ENCODE measurements at regions not wholly inside any gene's neighbourhood (a gene's known extent, or its start where the extent isn't known, plus 50 kb on each side); places are given as distances from the start of the nearest gene placed in this dataset.
"Not testable (repeated sequence)": the region's sequence is repeated elsewhere in the genome, so short reads cannot be mapped to it uniquely, and the experiment has no call there.

DNA sequence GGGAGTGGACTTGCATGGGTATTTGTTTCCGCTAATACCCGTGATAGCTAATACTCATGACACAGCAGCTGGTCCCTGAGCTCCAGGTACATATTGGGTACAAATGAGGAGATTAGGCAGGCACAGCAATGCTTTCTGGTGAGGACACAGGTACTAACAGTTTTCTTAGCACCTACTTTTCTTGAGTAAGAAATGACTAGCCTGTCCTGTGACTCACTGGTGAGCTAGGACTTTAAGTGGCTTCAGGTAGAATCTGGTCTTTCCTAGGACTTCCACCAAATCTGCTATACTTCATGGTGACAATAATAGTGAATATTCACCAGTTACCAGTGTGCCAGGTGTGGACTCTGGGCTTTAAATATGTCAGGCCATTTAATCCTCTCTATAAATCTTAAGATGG lies 407.4 kb upstream of the NR3C2 start:
- Mint-ChIP-seq H3K4me1 (ENCODE audit: low read depth) (no peaks in the 10 kb centered on the region), H3K9me3 (no peaks in the 10 kb centered on the region), H3K36me3 (ENCODE audit: insufficient read depth) (no peaks in the 10 kb centered on the region), H3K4me3 (no peak overlapping the region), H3K27me3 (ENCODE audit: low read depth) (no peaks in the 10 kb centered on the region)
- ATAC-seq = no peak
- no peak for DNase-seq

DNA sequence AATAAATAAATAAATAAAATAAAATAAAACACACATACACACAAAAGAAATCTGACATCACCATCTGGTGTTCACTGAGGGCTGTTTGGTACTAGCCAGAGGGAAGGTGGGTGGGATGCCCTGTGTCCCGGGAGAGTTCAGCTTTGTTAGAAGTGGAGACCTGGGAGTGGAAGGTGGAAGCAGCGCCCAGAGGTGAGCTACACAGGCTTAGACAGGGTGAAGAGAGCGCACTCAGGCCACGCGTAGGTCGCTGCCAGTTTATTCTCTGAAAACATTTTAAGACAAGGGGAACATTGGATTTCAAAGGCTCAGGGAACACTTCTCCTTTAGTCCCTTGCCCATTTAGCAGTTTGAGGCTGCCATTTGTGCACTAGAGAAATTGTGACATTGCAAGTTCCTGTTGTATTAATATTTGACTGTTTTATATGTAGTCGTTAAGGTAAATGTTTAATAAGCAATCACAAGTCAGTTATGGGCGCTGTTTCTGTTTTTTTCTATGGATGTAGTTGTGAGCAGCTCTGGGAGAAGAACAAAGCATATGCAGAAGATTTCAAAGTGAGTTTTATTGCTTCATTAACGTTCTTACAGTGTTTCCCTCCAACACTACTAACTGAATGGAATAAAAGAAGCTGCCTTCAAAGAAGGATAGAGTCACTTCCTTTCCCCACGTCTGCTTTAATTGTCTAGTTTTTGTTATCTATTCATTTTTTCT lies 405.5 kb upstream of the NR3C2 start:
- no peak for ATAC-seq
- no peaks in the 10 kb centered on the region for H3K36me3 Mint-ChIP-seq (ENCODE audit: insufficient read depth)
- no peaks in the 10 kb centered on the region for H3K4me1 Mint-ChIP-seq (ENCODE audit: low read depth)
- no peak for DNase-seq
- H3K9me3 Mint-ChIP-seq = no peaks in the 10 kb centered on the region
- no peak overlapping the region for H3K4me3 Mint-ChIP-seq
- no peaks in the 10 kb centered on the region for H3K27me3 Mint-ChIP-seq (ENCODE audit: low read depth)

DNA sequence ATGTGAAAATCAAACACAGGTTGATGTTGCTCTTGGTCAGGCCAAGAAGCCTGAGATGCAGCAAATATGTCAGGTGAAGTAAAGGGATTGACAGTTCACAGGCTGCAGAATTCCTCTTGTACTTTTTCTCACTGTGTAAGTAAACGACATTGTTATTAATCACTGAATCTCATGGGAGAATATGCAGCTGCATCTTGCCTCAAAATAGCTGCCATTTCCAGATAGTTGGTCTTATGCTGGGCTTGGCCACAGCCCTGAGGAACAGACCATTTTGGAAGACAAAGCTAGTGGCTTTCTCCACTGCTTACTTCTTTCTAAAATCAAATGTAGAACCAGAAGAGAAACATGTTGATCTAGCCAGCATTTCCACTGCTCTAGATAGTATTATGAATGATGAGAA lies 403.4 kb upstream of the NR3C2 start:
- Mint-ChIP-seq H3K9me3 (no peaks in the 10 kb centered on the region), H3K4me3 (no peak overlapping the region), H3K27me3 (ENCODE audit: low read depth) (no peaks in the 10 kb centered on the region), H3K36me3 (ENCODE audit: insufficient read depth) (no peaks in the 10 kb centered on the region), H3K4me1 (ENCODE audit: low read depth) (no peaks in the 10 kb centered on the region)
- DNase-seq (no peak), ATAC-seq (no peak)

DNA sequence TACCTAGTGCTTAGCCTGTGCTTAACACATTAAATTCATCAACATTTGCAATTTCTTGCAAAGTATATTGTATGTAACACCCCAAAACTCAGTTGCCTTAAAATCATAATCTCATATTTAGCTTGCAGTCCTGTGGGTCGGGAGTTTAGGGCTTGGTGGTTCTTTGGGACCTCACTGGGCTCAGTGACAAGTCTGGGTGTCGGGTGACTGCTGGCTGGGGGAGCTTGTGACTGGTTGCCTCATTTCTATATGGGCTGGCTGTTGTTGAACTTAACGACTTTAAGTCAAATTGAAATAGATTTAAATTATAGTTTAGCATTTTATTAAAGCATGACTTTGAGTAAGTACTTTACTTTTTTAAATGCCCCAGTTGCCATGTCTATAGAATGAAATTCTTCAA lies 401.4 kb upstream of the NR3C2 start:
- Mint-ChIP-seq H3K27me3 (ENCODE audit: low read depth) (no peaks in the 10 kb centered on the region), H3K9me3 (no peaks in the 10 kb centered on the region), H3K4me3 (no peak overlapping the region), H3K36me3 (ENCODE audit: insufficient read depth) (no peaks in the 10 kb centered on the region), H3K4me1 (ENCODE audit: low read depth) (no peaks in the 10 kb centered on the region)
- ATAC-seq = no peak
- DNase-seq = no peak

DNA sequence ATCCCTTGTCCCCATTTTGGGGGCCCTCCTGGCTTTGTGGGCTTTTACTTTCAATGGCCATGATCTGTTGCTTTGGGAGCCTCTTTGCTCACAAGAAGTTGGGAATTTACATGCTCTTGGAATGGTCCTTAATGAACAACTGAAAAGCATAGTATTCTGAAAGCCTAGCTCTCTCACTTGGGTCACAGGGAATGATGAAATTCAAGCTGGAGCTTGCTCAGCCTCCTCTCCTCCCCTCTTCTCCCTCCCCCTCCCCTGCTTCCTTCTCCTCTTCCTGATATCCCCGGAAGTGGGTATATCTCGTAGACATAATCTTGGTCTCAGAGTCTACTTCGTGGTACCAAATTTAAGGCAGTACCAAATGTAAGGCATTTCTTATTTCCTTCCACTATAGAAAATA lies 400.6 kb upstream of the NR3C2 start:
- H3K4me3 Mint-ChIP-seq = no peak overlapping the region
- H3K4me1 Mint-ChIP-seq (ENCODE audit: low read depth) = no peaks in the 10 kb centered on the region
- no peaks in the 10 kb centered on the region for H3K9me3 Mint-ChIP-seq
- no peaks in the 10 kb centered on the region for H3K36me3 Mint-ChIP-seq (ENCODE audit: insufficient read depth)
- DNase-seq (no peak), ATAC-seq (no peak)
- no peaks in the 10 kb centered on the region for H3K27me3 Mint-ChIP-seq (ENCODE audit: low read depth)

DNA sequence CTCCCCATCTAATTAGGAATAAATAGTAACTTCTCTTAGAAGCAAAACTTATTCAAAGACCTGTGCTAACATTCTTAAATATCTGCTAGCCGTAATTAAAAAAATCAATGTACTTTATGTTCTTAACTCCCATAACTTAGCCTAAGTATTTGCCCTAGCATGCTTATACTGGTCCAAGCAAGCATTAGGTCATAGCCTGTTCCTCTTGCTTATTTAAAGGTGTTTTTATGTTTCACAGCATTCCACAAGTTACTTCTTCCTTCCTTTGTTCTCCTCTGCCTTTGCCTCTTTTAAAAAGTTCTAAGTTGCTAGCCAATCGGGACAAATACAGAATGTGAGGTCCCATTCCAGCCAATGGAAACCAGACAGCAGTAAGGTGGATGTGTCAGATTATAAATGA lies 395.4 kb upstream of the NR3C2 start:
- H3K4me1 Mint-ChIP-seq (ENCODE audit: low read depth); H3K4me3 Mint-ChIP-seq: not testable (repeated sequence)

DNA sequence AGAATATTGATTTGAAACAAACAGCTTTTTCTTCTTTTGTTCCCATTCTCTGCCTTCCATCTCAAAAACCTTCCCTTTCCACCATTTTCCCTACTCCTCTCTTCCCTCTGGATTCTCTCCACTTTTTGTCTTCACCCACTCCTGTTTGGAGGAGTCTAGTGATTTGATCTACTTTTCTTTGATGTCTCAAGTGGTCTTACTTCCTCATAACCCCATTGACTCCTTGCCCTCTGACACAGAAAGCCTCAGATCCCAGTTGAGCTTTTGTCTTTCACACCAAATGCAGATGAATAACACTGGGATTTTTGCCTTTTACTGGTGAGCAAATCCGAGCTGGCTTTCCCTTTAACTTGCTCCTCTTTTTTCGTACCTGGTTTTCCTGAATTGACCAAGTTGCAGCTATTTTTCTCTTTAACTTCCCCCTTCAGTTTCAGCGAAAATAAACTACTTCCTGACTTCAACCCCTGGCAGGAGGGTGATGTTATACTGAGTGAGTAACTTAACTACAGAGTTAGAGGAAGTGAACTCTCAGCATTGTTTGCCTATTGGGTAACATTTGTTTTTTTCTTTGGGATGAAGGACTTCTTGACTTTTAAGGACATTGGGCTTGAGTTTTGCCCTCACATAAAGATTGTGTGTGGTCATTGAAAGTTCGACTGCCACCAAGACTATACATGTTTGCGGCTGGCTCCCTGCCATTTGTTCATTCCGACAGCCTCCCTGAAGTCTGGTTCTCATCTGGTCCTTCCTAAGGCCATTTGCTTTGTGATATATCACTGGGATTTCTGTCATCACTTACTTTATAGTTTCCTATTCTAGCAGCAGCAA lies 392.8 kb upstream of the NR3C2 start:
- Mint-ChIP-seq H3K27me3 (ENCODE audit: low read depth) (no peaks in the 10 kb centered on the region), H3K4me1 (ENCODE audit: low read depth) (no peaks in the 10 kb centered on the region), H3K36me3 (ENCODE audit: insufficient read depth) (no peaks in the 10 kb centered on the region), H3K4me3 (no peak overlapping the region), H3K9me3 (peaks cover 2% of the 10 kb centered on the region)
- DNase-seq = no peak
- no peak for ATAC-seq

More for the DNA sequence above, 395.4 kb upstream of the NR3C2 start:
- not testable (repeated sequence) for H3K9me3 Mint-ChIP-seq; DNase-seq; H3K27me3 Mint-ChIP-seq (ENCODE audit: low read depth); H3K36me3 Mint-ChIP-seq (ENCODE audit: insufficient read depth); ATAC-seq

DNA sequence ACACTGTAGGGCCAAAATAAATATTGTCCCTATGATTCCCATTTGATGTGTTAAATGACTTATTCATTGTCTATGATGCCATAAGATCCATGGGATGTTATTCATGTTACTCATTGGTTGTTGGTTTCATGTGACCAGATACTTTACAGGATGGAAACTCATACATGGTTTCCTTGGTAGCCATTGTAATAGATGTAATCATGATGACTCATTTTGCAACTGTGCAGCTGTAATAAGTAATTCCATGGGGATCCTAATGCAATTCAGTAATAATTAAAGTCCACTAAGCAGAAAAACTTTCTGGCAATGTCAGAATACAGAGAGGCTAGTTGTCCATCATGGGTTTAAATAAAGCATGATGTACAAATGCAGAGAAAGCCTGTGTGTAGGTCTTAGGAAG lies 389.7 kb upstream of the NR3C2 start:
- Mint-ChIP-seq H3K4me1 (ENCODE audit: low read depth) (no peaks in the 10 kb centered on the region), H3K9me3 (peaks cover 4% of the 10 kb centered on the region), H3K36me3 (ENCODE audit: insufficient read depth) (no peaks in the 10 kb centered on the region), H3K27me3 (ENCODE audit: low read depth) (no peaks in the 10 kb centered on the region), H3K4me3 (no peak overlapping the region)
- ATAC-seq = no peak
- DNase-seq = no peak

DNA sequence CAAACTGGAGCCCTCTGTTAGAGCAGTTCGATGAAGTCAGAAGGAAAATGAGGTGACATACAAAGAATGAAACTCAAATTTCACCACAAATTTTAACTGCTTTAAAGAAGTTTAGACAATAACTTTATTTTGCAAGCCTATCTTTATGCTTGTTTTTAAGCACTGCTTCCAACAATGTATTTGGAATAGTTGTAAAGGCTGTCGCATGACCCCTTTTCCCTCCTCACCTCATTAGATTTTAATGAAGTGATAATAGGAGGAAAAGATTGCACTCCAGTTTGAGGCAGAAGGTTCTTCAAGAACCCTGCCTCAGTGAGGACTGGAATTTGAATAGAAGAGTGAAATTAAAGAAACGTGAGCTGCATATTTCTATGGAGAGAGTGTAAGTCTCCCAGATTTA lies 386.1 kb upstream of the NR3C2 start:
- DNase-seq (no peak), ATAC-seq (no peak)
- H3K4me1 Mint-ChIP-seq (ENCODE audit: low read depth) = no peaks in the 10 kb centered on the region
- H3K36me3 Mint-ChIP-seq (ENCODE audit: insufficient read depth) = no peaks in the 10 kb centered on the region
- no peak overlapping the region for H3K4me3 Mint-ChIP-seq
- peaks cover 4% of the 10 kb centered on the region for H3K9me3 Mint-ChIP-seq
- no peaks in the 10 kb centered on the region for H3K27me3 Mint-ChIP-seq (ENCODE audit: low read depth)

DNA sequence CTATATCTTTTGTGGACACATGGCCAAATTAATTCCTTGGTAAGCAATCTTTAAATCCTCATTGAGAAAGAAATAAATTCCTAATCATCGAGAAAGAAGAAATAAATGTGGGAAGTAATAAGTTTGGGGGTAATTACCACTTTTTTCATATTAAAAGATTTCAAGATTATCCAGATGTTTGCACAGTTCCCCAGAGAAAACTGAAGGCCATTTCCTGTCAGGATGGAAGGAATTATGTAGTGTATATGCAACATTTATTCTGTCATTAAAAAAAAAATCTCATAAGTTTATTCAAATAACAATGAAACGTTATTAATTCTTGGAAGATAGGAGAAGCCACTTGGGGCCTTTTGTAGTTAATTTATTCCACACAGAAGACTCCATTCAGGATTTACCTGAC lies 385.6 kb upstream of the NR3C2 start:
- Mint-ChIP-seq H3K9me3 (peaks cover 4% of the 10 kb centered on the region), H3K4me3 (no peak overlapping the region), H3K4me1 (ENCODE audit: low read depth) (no peaks in the 10 kb centered on the region), H3K36me3 (ENCODE audit: insufficient read depth) (no peaks in the 10 kb centered on the region), H3K27me3 (ENCODE audit: low read depth) (no peaks in the 10 kb centered on the region)
- DNase-seq (no peak), ATAC-seq (no peak)

DNA sequence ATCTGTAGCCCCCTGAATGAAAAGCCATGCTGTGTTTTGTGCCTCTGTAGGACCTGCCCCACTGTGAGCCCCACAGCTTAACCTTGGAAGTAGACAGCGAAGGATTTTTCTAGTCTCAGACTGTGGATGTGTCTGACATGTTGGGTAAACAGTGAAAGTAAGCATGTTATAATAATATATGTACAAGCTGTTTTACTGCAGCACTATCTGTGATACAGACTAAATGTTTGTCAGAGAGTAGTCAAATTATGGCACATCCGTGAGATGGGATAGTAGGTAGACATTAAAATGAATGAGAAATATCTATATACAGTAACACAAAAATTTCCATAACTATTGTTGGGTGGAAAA lies 381.2 kb upstream of the NR3C2 start:
- Mint-ChIP-seq H3K9me3 (no peaks in the 10 kb centered on the region), H3K27me3 (ENCODE audit: low read depth) (no peaks in the 10 kb centered on the region), H3K36me3 (ENCODE audit: insufficient read depth) (no peaks in the 10 kb centered on the region), H3K4me1 (ENCODE audit: low read depth) (no peaks in the 10 kb centered on the region), H3K4me3 (no peak overlapping the region)
- DNase-seq = no peak
- no peak for ATAC-seq

DNA sequence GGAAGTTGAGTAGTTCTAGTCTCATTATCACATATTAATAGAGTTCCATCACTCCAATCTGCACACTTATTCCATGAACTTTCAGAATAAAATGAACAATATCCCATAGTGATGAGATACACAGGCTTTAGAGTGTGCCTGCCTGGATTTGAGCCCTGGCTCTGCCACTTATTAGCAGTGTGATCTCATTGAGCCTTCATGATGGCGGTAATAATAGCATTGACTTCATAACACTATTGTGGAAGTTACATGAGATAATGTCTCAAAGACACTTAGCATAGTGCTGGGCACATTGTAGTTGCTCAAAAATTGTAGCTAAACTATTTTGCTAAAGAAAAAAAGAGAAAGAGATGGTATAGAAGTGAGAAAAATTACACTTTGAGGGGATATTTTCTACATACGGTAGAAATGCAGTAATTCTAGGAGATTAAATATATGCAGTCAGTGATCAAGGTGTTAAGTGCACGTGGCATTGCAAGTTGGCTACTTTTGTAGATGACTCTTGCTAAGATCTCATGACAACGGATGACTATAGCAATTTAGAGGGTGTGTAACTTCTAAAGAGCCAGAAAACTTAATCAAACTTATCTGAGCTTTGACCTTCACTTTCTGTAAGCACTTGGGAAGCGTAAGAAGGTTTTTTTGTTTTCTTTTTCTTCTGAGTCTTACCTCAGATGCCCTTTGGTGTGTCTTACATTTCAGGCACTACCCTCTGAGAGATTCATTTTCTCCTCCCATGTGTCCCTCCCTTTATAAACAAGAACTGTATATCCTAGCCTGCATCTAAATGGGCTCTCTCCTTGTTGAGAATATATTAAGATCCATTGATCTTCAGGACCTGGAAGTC lies 380.6 kb upstream of the NR3C2 start:
- DNase-seq (no peak), ATAC-seq (no peak)
- Mint-ChIP-seq H3K4me3 (no peak overlapping the region), H3K36me3 (ENCODE audit: insufficient read depth) (no peaks in the 10 kb centered on the region), H3K4me1 (ENCODE audit: low read depth) (no peaks in the 10 kb centered on the region), H3K27me3 (ENCODE audit: low read depth) (no peaks in the 10 kb centered on the region), H3K9me3 (no peaks in the 10 kb centered on the region)

DNA sequence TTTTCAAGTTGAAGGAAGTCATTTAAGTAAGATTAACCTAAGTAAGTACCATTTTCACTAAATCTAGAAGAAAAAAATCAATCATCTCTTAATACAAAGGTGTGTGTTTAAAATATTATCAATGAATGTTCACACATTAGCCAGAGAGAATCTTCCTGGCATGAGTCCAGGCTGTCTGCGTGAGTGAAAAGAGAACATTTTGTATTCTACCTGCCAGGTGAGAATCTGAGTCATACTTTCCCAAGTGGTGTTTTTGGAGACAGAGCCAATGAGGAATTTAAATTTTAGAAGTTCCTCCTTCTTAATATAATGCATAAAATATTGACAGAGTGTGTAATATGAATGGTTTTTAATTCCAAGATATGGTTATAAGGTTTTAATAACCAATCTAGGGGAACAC lies 371.8 kb upstream of the NR3C2 start:
- H3K4me3 Mint-ChIP-seq = no peak overlapping the region
- DNase-seq (no peak), ATAC-seq (no peak)
- peaks cover 11% of the 10 kb centered on the region for H3K9me3 Mint-ChIP-seq
- H3K27me3 Mint-ChIP-seq (ENCODE audit: low read depth) = peaks cover 2% of the 10 kb centered on the region
- no peaks in the 10 kb centered on the region for H3K36me3 Mint-ChIP-seq (ENCODE audit: insufficient read depth)
- H3K4me1 Mint-ChIP-seq (ENCODE audit: low read depth) = no peaks in the 10 kb centered on the region

DNA sequence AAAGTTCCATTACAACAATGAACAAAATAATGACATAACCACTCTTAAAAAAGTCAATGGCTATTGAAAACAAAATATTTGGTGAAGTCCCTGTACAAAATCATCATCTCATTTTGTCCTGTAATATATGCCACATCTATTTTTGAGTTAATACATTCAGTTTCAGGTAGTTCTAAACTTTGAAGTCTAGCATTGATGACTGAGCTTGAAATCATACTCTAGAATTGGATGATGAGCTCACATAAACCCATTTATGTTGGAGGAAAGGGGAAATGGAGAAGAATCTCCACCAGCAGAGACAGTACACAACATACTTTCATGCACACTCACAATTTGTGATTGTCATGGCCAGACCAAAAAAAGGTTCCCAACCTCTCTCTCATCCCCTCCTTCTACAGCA lies 371.1 kb upstream of the NR3C2 start:
- no peak for DNase-seq
- H3K27me3 Mint-ChIP-seq (ENCODE audit: low read depth) = peaks cover 2% of the 10 kb centered on the region
- H3K36me3 Mint-ChIP-seq (ENCODE audit: insufficient read depth) = no peaks in the 10 kb centered on the region
- ATAC-seq = no peak
- H3K4me3 Mint-ChIP-seq = no peak overlapping the region
- peaks cover 11% of the 10 kb centered on the region for H3K9me3 Mint-ChIP-seq
- H3K4me1 Mint-ChIP-seq (ENCODE audit: low read depth) = no peaks in the 10 kb centered on the region

DNA sequence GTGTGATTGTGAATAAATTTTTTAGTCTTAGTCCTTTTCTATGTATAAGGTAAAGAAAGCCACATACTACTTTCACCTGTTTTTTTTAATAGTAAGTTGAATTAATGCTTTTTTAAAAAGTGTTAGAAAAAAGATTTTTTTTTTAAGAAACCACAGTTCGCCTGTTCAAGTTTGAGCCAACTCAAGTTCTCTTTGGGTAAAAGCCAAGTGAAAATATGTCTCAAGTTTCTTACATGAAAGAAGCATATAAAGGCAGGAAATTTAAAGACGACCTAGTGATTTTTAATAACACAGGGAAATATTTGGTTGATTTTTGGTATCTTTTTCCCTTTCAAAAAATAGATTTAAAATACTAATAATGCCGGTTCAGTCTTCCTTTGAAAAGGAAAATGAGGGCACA lies 369.9 kb upstream of the NR3C2 start:
- no peaks in the 10 kb centered on the region for H3K4me1 Mint-ChIP-seq (ENCODE audit: low read depth)

More for the DNA sequence above, 369.9 kb upstream of the NR3C2 start:
- ATAC-seq (no peak), DNase-seq (no peak)
- Mint-ChIP-seq H3K27me3 (ENCODE audit: low read depth) (peaks cover 2% of the 10 kb centered on the region), H3K36me3 (ENCODE audit: insufficient read depth) (no peaks in the 10 kb centered on the region), H3K9me3 (peaks cover 11% of the 10 kb centered on the region), H3K4me3 (no peak overlapping the region)
